ENCODE measurements at regions not wholly inside any gene's neighbourhood (a gene's known extent, or its start where the extent isn't known, plus 50 kb on each side); places are given as distances from the start of the nearest gene placed in this dataset.

- H3K27ac ChIP-seq (replicated peaks): no peak overlapping the region
- DNase-seq (ENCODE audit: low read depth in 1 of 2, low spot score in 1 of 2): no peak
Measured at GRCh38 chr10:123551259-123551658, 114.9 kb upstream of the GPR26 start.

DNA sequence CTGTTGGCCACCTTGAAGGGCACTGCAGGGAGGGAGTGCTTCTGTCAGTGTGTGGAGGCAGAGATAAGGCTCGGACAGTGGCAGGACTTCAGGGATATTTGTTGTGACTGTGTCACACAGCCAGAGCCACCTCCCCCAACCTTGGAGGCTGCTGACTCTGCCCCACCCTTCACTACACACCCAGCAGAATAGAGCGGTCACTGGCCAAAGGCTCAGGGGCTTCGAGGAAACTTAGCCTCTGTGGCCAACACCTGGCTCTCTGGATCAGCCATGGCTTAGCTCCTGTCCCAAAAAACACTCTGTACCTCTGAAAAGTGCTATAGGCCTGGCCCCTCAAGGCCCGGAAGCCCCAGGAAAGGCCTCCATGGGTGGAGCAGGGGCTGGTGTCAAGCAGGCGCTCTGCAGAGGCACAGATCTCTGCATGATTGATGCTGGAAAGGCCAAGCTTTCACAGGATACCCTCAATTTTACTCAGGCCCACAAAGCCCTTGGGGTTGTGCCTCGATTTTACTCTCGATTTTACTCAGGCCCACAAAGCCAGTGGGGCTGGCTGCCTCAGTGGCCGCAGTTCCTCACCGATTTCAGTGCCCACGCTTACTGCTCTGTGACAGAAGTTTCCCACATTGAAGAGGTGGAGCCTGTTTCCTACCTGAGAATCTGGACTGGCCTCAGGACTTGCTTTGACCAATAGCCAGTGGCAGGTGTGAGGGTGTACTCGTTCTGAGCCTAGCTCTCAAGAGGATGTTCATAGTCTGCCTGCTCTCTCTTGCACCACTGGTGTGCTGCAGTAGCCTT, 113.2 kb upstream of the GPR26 start:
- Histone ChIP-seq H3K27me3 (ENCODE audit: insufficient read depth, poor library complexity, severe bottlenecking) (no peaks in the 10 kb centered on the region), H3K4me3 (replicated peaks; ENCODE audit: insufficient read depth, low read length) (no peak overlapping the region), H3K27ac (replicated peaks) (no peak overlapping the region)
- DNase-seq (ENCODE audit: low read depth in 1 of 2, low spot score in 1 of 2): no peak
- TF ChIP-seq CTCF (IDR thresholded peaks at IDR 0.05; ENCODE audit: insufficient read depth, low read length) (no peak), GABPA (IDR thresholded peaks at IDR 0.05; ENCODE audit: low read depth) (no peak), REST (IDR thresholded peaks at IDR 0.05; ENCODE audit: insufficient replicate concordance, low read depth) (no peak)

More at GRCh38 chr10:123551259-123551658, 114.9 kb upstream of the GPR26 start:
- H3K27me3 ChIP-seq (ENCODE audit: insufficient read depth, poor library complexity, severe bottlenecking): no peaks in the 10 kb centered on the region
- H3K4me3 ChIP-seq (replicated peaks; ENCODE audit: insufficient read depth, low read length): no peak overlapping the region
- no peak for TF ChIP-seq GABPA (IDR thresholded peaks at IDR 0.05; ENCODE audit: low read depth)
- TF ChIP-seq SPI1 (IDR thresholded peaks at IDR 0.05; ENCODE audit: borderline replicate concordance, low read depth): no peak
- TF ChIP-seq POLR2AphosphoS5 (IDR thresholded peaks at IDR 0.05; ENCODE audit: low read depth): no peak
- TF ChIP-seq CTCF (IDR thresholded peaks at IDR 0.05; ENCODE audit: insufficient read depth, low read length): no peak
- no peak for TF ChIP-seq REST (IDR thresholded peaks at IDR 0.05; ENCODE audit: insufficient replicate concordance, low read depth)

GRCh38 chr10:123553810-123554430, 112.2 kb upstream of the GPR26 start:
- no peak overlapping the region for H3K4me3 ChIP-seq (replicated peaks; ENCODE audit: insufficient read depth, low read length)
- no peak overlapping the region for H3K27ac ChIP-seq (replicated peaks)
- DNase-seq (ENCODE audit: low read depth in 1 of 2, low spot score in 1 of 2): no peak
- TF ChIP-seq SPI1 (IDR thresholded peaks at IDR 0.05; ENCODE audit: borderline replicate concordance, low read depth) (no peak), GABPA (IDR thresholded peaks at IDR 0.05; ENCODE audit: low read depth) (no peak), CTCF (IDR thresholded peaks at IDR 0.05; ENCODE audit: insufficient read depth, low read length) (no peak), REST (IDR thresholded peaks at IDR 0.05; ENCODE audit: insufficient replicate concordance, low read depth) (no peak), POLR2AphosphoS5 (IDR thresholded peaks at IDR 0.05; ENCODE audit: low read depth) (no peak)
- no peaks in the 10 kb centered on the region for H3K27me3 ChIP-seq (ENCODE audit: insufficient read depth, poor library complexity, severe bottlenecking)
